ENCODE measurements at regions not wholly inside any gene's neighbourhood (a gene's known extent, or its start where the extent isn't known, plus 50 kb on each side); places are given as distances from the start of the nearest gene placed in this dataset.

GRCh38 chr2:4972472-4972871, 719.7 kb upstream of the SOX11 start:
- H3K36me3 Mint-ChIP-seq (ENCODE audit: insufficient read depth, unreplicated experiment), result no peaks in the 10 kb centered on the region
- no peak for DNase-seq (ENCODE audit: unreplicated experiment)
- CTCF ChIA-PET, result no interaction called here
- POLR2A ChIA-PET, result no interaction called here
- H3K27ac Mint-ChIP-seq (ENCODE audit: low read depth, unreplicated experiment), result no peak overlapping the region
- TF ChIP-seq CTCF (IDR thresholded peaks at IDR 0.05; ENCODE audit: unreplicated experiment), result no peak
- no peak overlapping the region for H3K4me3 Mint-ChIP-seq (ENCODE audit: unreplicated experiment)
- no peaks in the 10 kb centered on the region for H3K4me1 Mint-ChIP-seq (ENCODE audit: insufficient read depth, unreplicated experiment)
- no peaks in the 10 kb centered on the region for H3K27me3 Mint-ChIP-seq (ENCODE audit: insufficient read depth, unreplicated experiment)
- BruUV-seq (replicated peaks), result no TSS peak
- intact Hi-C loops (cut with micrococcal nuclease), result no loop called here
- no peaks in the 10 kb centered on the region for H3K9me3 Mint-ChIP-seq (ENCODE audit: unreplicated experiment)

- no peak for TF ChIP-seq CTCF (IDR thresholded peaks at IDR 0.05; ENCODE audit: unreplicated experiment)
- intact Hi-C loops (cut with micrococcal nuclease), result no loop called here
- Mint-ChIP-seq H3K27ac (ENCODE audit: low read depth, unreplicated experiment) (no peak overlapping the region), H3K36me3 (ENCODE audit: insufficient read depth, unreplicated experiment) (no peaks in the 10 kb centered on the region), H3K9me3 (ENCODE audit: unreplicated experiment) (no peaks in the 10 kb centered on the region), H3K27me3 (ENCODE audit: insufficient read depth, unreplicated experiment) (no peaks in the 10 kb centered on the region), H3K4me3 (ENCODE audit: unreplicated experiment) (no peak overlapping the region), H3K4me1 (ENCODE audit: insufficient read depth, unreplicated experiment) (no peaks in the 10 kb centered on the region)
- ChIA-PET CTCF (no interaction called here), POLR2A (no interaction called here)
- DNase-seq (ENCODE audit: unreplicated experiment), result no peak
- BruUV-seq (replicated peaks), result no TSS peak
Measured at GRCh38 chr2:4973354-4973753, 718.8 kb upstream of the SOX11 start.

DNA sequence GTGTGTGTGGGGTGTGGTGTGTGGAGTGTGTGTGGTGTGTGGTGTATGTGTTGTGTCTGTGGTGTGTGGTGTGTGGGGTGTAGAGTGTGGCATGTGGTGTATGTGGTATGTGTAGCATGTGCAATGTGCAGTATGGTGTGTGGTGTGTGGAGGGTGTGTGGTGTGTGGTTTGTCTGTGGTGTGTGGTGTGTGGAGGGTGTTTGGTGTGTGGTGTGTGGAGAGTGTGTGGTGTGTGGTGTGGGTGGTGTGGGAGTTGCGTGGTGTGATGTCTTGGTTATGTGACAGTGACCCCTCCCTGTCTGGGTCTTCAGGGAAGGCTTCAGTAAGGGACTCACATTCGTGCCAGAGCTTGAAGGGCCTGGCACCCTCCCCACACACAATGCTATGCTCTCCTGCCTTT, 718.2 kb upstream of the SOX11 start:
- no peaks in the 10 kb centered on the region for H3K27me3 Mint-ChIP-seq (ENCODE audit: insufficient read depth, unreplicated experiment)
- no TSS peak for BruUV-seq (replicated peaks)
- no peaks in the 10 kb centered on the region for H3K36me3 Mint-ChIP-seq (ENCODE audit: insufficient read depth, unreplicated experiment)
- ChIA-PET CTCF (no interaction called here), POLR2A (no interaction called here)
- H3K27ac Mint-ChIP-seq (ENCODE audit: low read depth, unreplicated experiment), result no peak overlapping the region
- no peaks in the 10 kb centered on the region for H3K9me3 Mint-ChIP-seq (ENCODE audit: unreplicated experiment)
- no peak overlapping the region for H3K4me3 Mint-ChIP-seq (ENCODE audit: unreplicated experiment)
- no peaks in the 10 kb centered on the region for H3K4me1 Mint-ChIP-seq (ENCODE audit: insufficient read depth, unreplicated experiment)
- intact Hi-C loops (cut with micrococcal nuclease), result no loop called here
- no peak for TF ChIP-seq CTCF (IDR thresholded peaks at IDR 0.05; ENCODE audit: unreplicated experiment)
- no peak for DNase-seq (ENCODE audit: unreplicated experiment)

DNA sequence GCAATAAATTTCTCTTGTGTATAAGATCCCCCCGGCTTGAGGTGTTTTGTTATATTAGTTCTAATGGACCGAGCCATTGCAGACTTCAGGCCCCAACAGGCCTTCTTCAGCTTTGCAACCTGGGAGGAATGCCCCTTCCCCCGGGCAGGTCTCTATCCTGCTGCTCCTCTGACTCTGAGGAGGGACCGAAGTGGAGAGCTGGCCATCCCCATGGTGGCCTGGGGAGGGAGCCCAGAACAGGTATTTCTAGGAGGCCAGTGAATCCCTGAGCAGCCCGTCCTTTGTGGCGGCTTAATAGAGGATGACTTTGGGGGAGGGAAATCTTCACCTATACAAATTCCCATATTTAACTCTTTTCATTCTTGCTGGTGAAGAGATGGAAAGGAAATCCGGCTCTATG, 715.8 kb upstream of the SOX11 start:
- Mint-ChIP-seq H3K4me3 (ENCODE audit: unreplicated experiment) (no peak overlapping the region), H3K27ac (ENCODE audit: low read depth, unreplicated experiment) (no peak overlapping the region), H3K4me1 (ENCODE audit: insufficient read depth, unreplicated experiment) (no peaks in the 10 kb centered on the region), H3K9me3 (ENCODE audit: unreplicated experiment) (no peaks in the 10 kb centered on the region), H3K27me3 (ENCODE audit: insufficient read depth, unreplicated experiment) (no peaks in the 10 kb centered on the region), H3K36me3 (ENCODE audit: insufficient read depth, unreplicated experiment) (no peaks in the 10 kb centered on the region)
- DNase-seq (ENCODE audit: unreplicated experiment), result no peak
- ChIA-PET CTCF (no interaction called here), POLR2A (no interaction called here)
- BruUV-seq (replicated peaks), result no TSS peak
- intact Hi-C loops (cut with micrococcal nuclease), result no loop called here
- TF ChIP-seq CTCF (IDR thresholded peaks at IDR 0.05; ENCODE audit: unreplicated experiment), result no peak
